Astrocyte of the spinal cord (primary cell): ENCODE measurements at regions not wholly inside any gene's neighbourhood (a gene's known extent, or its start where the extent isn't known, plus 50 kb on each side); places are given as distances from the start of the nearest gene placed in this dataset.

ENCODE experiments used
- DNase-seq: peaks from one replicate; pipeline ENCODE4 v3.0.0; 2011; ENCODE audit warnings: low read depth, low spot score
- H3K4me3 ChIP-seq: 2 replicates; pipeline ENCODE4 v1.5.1; 2011; ENCODE audit warnings: low read depth, mild to moderate bottlenecking, low read length, moderate library complexity
- in situ Hi-C: cut with HindIII; loops from 2 replicates; pipeline ENCODE4 v1.10.0; 2017; ENCODE audit warnings: low sequenced_read_pairs
- TF ChIP-seq, protein P1 (sequence below): IDR thresholded peaks from 2 replicates; pipeline ENCODE4 v1.5.1; 2012; ENCODE audit warnings: low read depth, mild to moderate bottlenecking, low read length, inconsistent platforms

DNA sequence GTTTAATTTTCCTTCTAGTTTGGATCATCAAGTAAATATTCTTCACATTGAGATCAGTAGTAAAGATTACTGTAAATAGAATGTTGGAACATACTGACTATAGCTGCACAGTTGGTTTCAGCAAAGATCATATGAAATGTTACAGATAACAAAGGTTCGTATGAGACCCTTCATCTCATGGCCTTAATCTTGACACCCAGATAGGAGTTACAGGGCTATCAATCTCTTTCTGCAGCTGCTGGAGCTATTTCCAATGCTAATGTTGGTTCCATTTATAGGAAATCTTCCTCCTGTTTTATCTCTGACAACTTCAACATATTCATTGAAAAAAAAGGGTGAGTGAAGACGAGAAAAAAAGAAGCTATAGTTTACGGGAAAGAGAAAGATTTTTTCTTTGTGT lies 495.6 kb downstream of the JRKL start:
- TF ChIP-seq, protein P1, sequence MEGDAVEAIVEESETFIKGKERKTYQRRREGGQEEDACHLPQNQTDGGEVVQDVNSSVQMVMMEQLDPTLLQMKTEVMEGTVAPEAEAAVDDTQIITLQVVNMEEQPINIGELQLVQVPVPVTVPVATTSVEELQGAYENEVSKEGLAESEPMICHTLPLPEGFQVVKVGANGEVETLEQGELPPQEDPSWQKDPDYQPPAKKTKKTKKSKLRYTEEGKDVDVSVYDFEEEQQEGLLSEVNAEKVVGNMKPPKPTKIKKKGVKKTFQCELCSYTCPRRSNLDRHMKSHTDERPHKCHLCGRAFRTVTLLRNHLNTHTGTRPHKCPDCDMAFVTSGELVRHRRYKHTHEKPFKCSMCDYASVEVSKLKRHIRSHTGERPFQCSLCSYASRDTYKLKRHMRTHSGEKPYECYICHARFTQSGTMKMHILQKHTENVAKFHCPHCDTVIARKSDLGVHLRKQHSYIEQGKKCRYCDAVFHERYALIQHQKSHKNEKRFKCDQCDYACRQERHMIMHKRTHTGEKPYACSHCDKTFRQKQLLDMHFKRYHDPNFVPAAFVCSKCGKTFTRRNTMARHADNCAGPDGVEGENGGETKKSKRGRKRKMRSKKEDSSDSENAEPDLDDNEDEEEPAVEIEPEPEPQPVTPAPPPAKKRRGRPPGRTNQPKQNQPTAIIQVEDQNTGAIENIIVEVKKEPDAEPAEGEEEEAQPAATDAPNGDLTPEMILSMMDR: no peak
- no peak overlapping the region for H3K4me3 ChIP-seq
- in situ Hi-C loops: no loop called here
- DNase-seq: no peak

DNA sequence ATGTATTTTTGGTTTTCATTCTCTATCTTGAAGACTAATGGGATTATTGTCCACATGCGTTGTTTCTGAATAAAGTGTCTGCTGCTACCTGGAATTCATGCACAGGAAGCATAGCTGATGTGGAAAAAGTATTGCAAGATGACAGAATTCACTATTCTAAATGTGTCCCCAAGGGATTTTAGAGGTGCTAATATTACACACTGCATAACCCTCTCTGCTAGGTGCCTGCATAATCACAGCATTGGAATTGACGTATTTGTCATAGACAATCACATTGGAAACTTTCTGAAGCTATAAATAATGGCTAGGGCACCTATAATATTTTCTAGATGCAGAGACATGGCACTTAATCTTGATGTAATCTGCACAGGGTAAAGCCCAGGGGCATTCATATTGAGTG lies 496.1 kb downstream of the JRKL start:
- in situ Hi-C loops: no loop called here
- no peak overlapping the region for H3K4me3 ChIP-seq
- TF ChIP-seq, protein P1: no peak
- DNase-seq: no peak

DNA sequence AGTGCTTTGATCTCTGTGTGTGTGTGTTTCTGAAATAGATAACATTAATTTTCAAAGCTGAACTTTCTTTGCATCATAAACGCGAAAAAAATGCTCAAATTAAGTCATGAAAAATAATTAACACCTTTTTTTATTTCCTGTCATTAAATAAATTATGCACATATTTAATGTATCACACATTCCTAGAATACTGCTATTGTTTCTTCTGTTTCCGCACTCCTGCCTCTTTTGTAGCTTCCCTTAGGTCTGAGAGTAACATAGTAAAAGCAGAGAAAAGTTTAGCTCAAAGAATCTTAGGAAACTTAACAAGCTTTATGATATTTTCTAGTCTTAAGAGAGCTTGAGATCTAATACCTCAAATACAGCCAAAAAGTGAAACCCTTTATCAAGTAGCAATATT lies 504.2 kb downstream of the JRKL start:
- TF ChIP-seq, protein P1: no peak

DNA sequence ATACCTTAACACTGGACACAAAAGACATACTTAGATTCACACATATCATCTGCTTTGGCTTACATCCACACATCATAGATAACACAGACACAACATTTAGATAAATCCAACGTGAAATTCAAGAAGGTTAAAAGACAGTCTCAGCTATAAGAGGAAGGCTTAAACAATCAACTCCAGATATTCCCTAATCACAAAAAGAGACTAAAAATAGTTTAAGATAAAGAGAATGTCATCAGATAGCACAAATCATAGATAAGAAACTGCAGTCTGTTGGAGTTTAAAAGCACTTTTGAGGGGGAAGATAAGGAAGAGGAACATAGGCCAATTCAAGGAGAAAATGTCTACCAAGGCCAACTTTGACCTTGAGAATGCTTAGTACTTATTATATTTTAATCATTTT lies 504.8 kb downstream of the JRKL start:
- no peak overlapping the region for H3K4me3 ChIP-seq
- TF ChIP-seq, protein P1: no peak
- no peak for DNase-seq
- in situ Hi-C loops: no loop called here

More for the DNA sequence above, 504.2 kb downstream of the JRKL start:
- DNase-seq: no peak
- in situ Hi-C loops: no loop called here
- H3K4me3 ChIP-seq: no peak overlapping the region

DNA sequence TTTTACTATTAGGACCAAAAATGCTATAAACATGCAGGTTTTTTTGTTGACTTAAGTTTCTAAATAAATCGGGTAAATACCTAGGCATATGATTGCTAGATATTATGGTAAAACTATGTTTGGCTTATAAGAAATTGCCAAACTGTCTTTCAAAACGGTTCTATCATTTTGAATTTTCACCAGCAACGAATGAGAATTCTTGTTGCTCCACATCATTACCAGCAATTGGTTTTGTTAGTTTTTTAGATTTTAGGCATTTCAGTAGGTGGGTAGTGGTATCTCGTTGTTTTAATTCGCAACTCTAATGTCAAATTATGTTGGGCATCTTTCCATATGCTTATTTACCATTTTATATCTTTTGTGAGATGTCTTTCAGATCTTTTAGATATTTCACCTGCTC lies 510.2 kb downstream of the JRKL start:
- in situ Hi-C loops: no loop called here
- H3K4me3 ChIP-seq: no peak overlapping the region
- TF ChIP-seq, protein P1: no peak

DNA sequence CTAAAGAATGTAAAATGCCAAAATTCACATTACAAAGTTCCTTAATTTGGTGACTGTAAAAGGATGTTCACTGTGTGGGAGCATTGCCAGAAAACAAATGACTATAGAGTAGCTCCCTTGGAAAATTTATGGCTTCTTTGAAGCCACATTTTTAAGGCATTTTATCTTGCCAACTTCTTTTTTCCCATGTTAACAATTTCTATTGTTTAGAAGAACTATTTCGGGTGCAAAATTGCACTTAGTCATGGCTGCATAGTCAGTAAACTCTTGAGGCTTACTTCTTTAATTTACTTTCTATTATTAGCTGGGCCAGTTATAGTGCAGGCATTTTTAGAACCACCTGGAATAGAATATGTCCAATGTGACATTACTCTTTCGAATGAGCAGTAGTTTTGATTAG lies 515.3 kb downstream of the JRKL start:
- in situ Hi-C loops: no loop called here
- TF ChIP-seq, protein P1: no peak
- H3K4me3 ChIP-seq: no peak overlapping the region
- no peak for DNase-seq

More for the DNA sequence above, 510.2 kb downstream of the JRKL start:
- no peak for DNase-seq

DNA sequence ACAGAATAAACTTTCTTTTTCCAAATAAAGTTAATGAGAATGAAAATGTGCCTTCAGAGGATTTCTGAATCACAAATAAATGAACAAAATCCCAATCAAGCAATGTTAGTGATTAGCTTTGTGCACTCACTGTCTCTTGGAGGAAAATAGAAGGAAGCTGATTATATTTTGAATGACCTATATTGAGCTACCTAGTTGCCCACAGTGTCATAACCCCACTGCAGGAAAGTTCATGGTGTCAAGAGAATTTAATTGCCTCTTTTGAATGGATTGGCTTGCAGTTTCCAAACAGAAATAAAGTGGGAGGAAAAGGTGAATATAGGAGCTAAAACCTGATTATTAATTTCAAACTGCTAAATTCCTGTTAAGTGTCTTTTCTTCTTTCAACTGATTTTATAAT lies 515.9 kb downstream of the JRKL start:
- TF ChIP-seq, protein P1: no peak
- in situ Hi-C loops: no loop called here

More for the DNA sequence above, 515.9 kb downstream of the JRKL start:
- DNase-seq: no peak
- no peak overlapping the region for H3K4me3 ChIP-seq
